Activated CD8-positive, alpha-beta T cell treated with anti-CD3 and anti-CD28 coated beads for 36 hours (primary cell): ENCODE measurements at regions not wholly inside any gene's neighbourhood (a gene's known extent, or its start where the extent isn't known, plus 50 kb on each side); places are given as distances from the start of the nearest gene placed in this dataset.

Source experiments
- ATAC-seq: fragments of 200-7000 bp; cut with Tn5 transposase; one replicate; pipeline ENCODE4 v1.10.0; 2021; ENCODE audit warnings: mild to moderate bottlenecking, moderate library complexity
- CTCF ChIA-PET: fragments of 350-600 bp; sonication (Branson Sonifier 250); formaldehyde crosslinking; loops from one replicate; lab custom pipeline; 2021; ENCODE audit warnings: antibody characterized with exemption; lab: Charles Lee
- POLR2A ChIA-PET: fragments of 350-600 bp; sonication (Branson Sonifier 250); formaldehyde crosslinking; loops from one replicate; lab custom pipeline; 2021; ENCODE audit warnings: antibody characterized with exemption; lab: Charles Lee
- DNase-seq: peaks from one replicate; pipeline ENCODE4 v3.0.0-alpha.2; 2020
- H3K27ac Mint-ChIP-seq: one replicate; pipeline ENCODE4 v1.8.0; 2021; ENCODE audit warnings: mild to moderate bottlenecking, mixed read lengths
- H3K27me3 Mint-ChIP-seq: one replicate; pipeline ENCODE4 v1.8.0; 2021; ENCODE audit warnings: mixed read lengths
- H3K36me3 Mint-ChIP-seq: one replicate; pipeline ENCODE4 v1.8.0; 2021; ENCODE audit warnings: low read depth, mixed read lengths
- H3K4me1 Mint-ChIP-seq: one replicate; pipeline ENCODE4 v1.8.0; 2021; ENCODE audit warnings: low read depth, mixed read lengths
- H3K4me3 Mint-ChIP-seq: one replicate; pipeline ENCODE4 v1.8.0; 2021; ENCODE audit warnings: mild to moderate bottlenecking, moderate library complexity, mixed read lengths
- H3K9me3 Mint-ChIP-seq: one replicate; pipeline ENCODE4 v1.8.0; 2021; ENCODE audit warnings: mixed read lengths
- CTCF ChIP-seq: fragments of 200-600 bp; IDR thresholded peaks from one replicate; pipeline ENCODE4 v1.8.0; 2022; ENCODE audit warnings: antibody characterized with exemption, mild to moderate bottlenecking
- intact Hi-C: fragments of 100-400 bp; cut with micrococcal nuclease; formaldehyde crosslinking; loops from one replicate; pipeline ENCODE4 v1.10.0; 2022

- TF ChIP-seq CTCF = no peak
- ChIA-PET POLR2A (no interaction called here), CTCF (no interaction called here)
- no peak for ATAC-seq
- H3K9me3 Mint-ChIP-seq = peaks cover 5% of the 10 kb centered on the region
- H3K4me1 Mint-ChIP-seq = no peaks in the 10 kb centered on the region
- DNase-seq = no peak
- no peaks in the 10 kb centered on the region for H3K27me3 Mint-ChIP-seq
- no peaks in the 10 kb centered on the region for H3K36me3 Mint-ChIP-seq
- intact Hi-C loops = no loop called here
- no peak overlapping the region for H3K4me3 Mint-ChIP-seq
- H3K27ac Mint-ChIP-seq = no peak overlapping the region
Measured at GRCh38 chr13:62704875-62705274, 1289.2 kb upstream of the PCDH20 start.

GRCh38 chr13:62702502-62702901, 1286.9 kb upstream of the PCDH20 start:
- TF ChIP-seq CTCF = no peak
- DNase-seq = no peak

GRCh38 chr13:62697701-62698100, 1282.1 kb upstream of the PCDH20 start:
- no peaks in the 10 kb centered on the region for H3K36me3 Mint-ChIP-seq
- POLR2A ChIA-PET = no interaction called here
- no peaks in the 10 kb centered on the region for H3K27me3 Mint-ChIP-seq
- H3K27ac Mint-ChIP-seq = no peak overlapping the region
- H3K4me1 Mint-ChIP-seq = no peaks in the 10 kb centered on the region
- DNase-seq (no peak), ATAC-seq (no peak)
- H3K9me3 Mint-ChIP-seq = peaks cover 5% of the 10 kb centered on the region
- H3K4me3 Mint-ChIP-seq = no peak overlapping the region
- no peak for TF ChIP-seq CTCF
- CTCF ChIA-PET = no interaction called here
- intact Hi-C loops = no loop called here

More at GRCh38 chr13:62702502-62702901, 1286.9 kb upstream of the PCDH20 start:
- ChIA-PET CTCF (no interaction called here), POLR2A (no interaction called here)
- Mint-ChIP-seq H3K27ac (no peak overlapping the region), H3K9me3 (peaks cover 5% of the 10 kb centered on the region), H3K27me3 (no peaks in the 10 kb centered on the region), H3K4me1 (no peaks in the 10 kb centered on the region), H3K36me3 (no peaks in the 10 kb centered on the region), H3K4me3 (no peak overlapping the region)
- ATAC-seq = no peak
- intact Hi-C loops = no loop called here

DNA sequence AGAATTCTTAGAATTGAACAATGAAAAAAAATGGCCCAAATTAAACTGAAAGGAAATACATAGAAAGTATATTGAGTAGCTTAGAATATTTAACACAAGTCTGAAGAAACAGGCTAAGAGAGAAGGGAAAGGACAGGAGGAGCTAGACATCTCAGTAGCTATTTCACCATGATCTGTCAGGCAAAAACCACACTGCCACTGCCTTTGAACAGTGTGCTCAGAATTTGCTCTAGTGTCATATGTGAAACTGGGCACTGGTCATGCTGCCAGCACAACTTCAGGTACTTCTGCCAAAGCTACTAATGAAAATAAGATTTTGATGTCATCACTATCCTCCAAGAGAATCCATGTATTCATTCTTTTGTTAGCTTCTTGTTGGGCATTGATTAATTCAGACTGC, 1280.8 kb upstream of the PCDH20 start:
- DNase-seq = no peak

GRCh38 chr13:62687732-62688131, 1272.1 kb upstream of the PCDH20 start:
- H3K4me3 Mint-ChIP-seq = no peak overlapping the region
- TF ChIP-seq CTCF = no peak
- ChIA-PET CTCF (no interaction called here), POLR2A (no interaction called here)
- peaks cover 10% of the 10 kb centered on the region for H3K9me3 Mint-ChIP-seq
- DNase-seq (peak; percentile 4), ATAC-seq (no peak)
- intact Hi-C loops = no loop called here
- no peaks in the 10 kb centered on the region for H3K27me3 Mint-ChIP-seq
- no peak overlapping the region for H3K27ac Mint-ChIP-seq
- H3K36me3 Mint-ChIP-seq = no peaks in the 10 kb centered on the region
- H3K4me1 Mint-ChIP-seq = no peaks in the 10 kb centered on the region

More for the DNA sequence above, 1280.8 kb upstream of the PCDH20 start:
- no peak for ATAC-seq
- ChIA-PET POLR2A (no interaction called here), CTCF (interaction anchor here (0.7 kb wide), 1 partner anchor 443 kb away, joined by 4 read pairs; no protein-coding TSS in a partner anchor)
- Mint-ChIP-seq H3K4me1 (no peaks in the 10 kb centered on the region), H3K9me3 (peaks cover 9% of the 10 kb centered on the region), H3K27ac (no peak overlapping the region), H3K36me3 (no peaks in the 10 kb centered on the region), H3K4me3 (no peak overlapping the region), H3K27me3 (no peaks in the 10 kb centered on the region)
- intact Hi-C loops = no loop called here
- TF ChIP-seq CTCF = no peak
